ENCODE measurements at regions not wholly inside any gene's neighbourhood (a gene's known extent, or its start where the extent isn't known, plus 50 kb on each side); places are given as distances from the start of the nearest gene placed in this dataset.

DNA sequence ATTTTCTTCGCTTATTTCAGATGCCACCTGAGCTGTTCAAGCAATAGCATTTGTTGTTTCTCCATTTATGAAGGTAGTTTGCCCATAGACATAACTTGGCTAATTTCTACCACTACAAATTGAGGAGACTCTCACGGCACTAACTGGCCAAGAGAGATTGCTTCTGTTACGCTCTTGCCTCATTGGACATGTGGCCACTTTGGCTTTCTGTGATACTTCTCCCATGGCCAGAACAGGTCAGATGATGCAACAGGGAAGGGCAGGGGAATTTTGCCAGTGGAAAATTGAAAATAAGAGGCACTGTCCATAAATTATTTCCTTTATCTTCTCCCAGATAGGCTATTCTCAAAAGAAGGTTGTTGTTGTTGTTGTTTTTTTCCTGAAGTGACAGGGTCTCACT is 1633.3 kb upstream of the LRRTM3 start:
- DNase-seq (ENCODE audit: low spot score): no peak
- no peaks in the 10 kb centered on the region for H3K27me3 Mint-ChIP-seq
- ATAC-seq: no peak
- no peak overlapping the region for H3K27ac Mint-ChIP-seq
- no peaks in the 10 kb centered on the region for H3K36me3 Mint-ChIP-seq
- no peak overlapping the region for H3K4me3 Mint-ChIP-seq
- no peaks in the 10 kb centered on the region for H3K4me1 Mint-ChIP-seq (ENCODE audit: low read depth in 2 of 2)
- peaks cover 16% of the 10 kb centered on the region for H3K9me3 Mint-ChIP-seq

DNA sequence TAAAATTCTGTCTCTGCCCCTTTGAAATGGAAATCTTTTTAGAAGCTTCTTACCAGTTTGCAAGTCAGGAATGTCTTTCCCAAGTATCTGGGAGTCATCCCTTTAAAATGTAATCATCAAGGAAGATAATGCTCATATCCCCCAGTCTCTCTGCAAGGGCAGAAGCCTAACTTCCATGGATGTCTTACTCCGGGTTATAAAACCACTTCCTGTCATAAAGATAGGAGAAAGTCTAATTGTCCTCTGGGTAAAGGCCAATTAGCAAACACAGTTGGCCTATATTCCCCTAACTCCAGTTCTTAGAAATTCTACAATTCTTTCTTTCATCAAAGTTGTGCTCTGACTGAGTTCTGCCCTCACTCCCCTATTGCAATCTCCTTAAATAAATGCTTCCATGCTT is 1631.5 kb upstream of the LRRTM3 start:
- Mint-ChIP-seq H3K4me1 (ENCODE audit: low read depth in 2 of 2) (no peaks in the 10 kb centered on the region), H3K4me3 (no peak overlapping the region), H3K27ac (no peak overlapping the region), H3K27me3 (no peaks in the 10 kb centered on the region), H3K9me3 (peaks cover 16% of the 10 kb centered on the region), H3K36me3 (no peaks in the 10 kb centered on the region)
- DNase-seq (ENCODE audit: low spot score): no peak
- no peak for ATAC-seq

GRCh38 chr10:65301181-65301580 is 1624.7 kb upstream of the LRRTM3 start:
- Mint-ChIP-seq H3K4me3 (no peak overlapping the region), H3K9me3 (peaks cover 7% of the 10 kb centered on the region), H3K27me3 (no peaks in the 10 kb centered on the region), H3K27ac (no peak overlapping the region), H3K36me3 (peaks cover 4% of the 10 kb centered on the region), H3K4me1 (ENCODE audit: low read depth in 2 of 2) (no peaks in the 10 kb centered on the region)
- ATAC-seq (no peak), DNase-seq (ENCODE audit: low spot score) (no peak)

GRCh38 chr10:65306201-65306600 is 1619.6 kb upstream of the LRRTM3 start:
- Mint-ChIP-seq H3K4me1 (ENCODE audit: low read depth in 2 of 2) (no peaks in the 10 kb centered on the region), H3K36me3 (peaks cover 4% of the 10 kb centered on the region), H3K4me3 (no peak overlapping the region), H3K27me3 (no peaks in the 10 kb centered on the region), H3K27ac (no peak overlapping the region), H3K9me3 (peaks cover 9% of the 10 kb centered on the region)
- no peak for ATAC-seq
- DNase-seq (ENCODE audit: low spot score): no peak

DNA sequence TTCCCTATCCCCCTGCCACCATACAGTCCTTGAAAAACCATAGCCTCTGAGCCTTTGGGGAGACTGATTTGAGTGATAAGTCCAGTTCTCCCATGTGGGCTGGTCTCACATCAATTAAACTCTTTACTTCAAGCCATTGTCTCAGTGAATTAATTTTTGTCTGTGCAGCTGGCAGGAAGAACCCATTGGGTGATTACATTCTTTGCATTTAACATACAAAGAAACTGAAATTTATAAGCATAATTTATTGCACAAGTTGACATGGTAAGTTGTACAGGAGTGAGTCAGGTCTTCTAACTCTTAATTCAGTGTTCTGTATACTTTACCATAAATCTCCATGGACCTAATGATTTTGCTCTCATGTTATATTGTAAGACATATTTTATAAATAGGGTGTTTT is 1613.0 kb upstream of the LRRTM3 start:
- no peak for DNase-seq (ENCODE audit: low spot score)
- H3K27me3 Mint-ChIP-seq: no peaks in the 10 kb centered on the region
- H3K27ac Mint-ChIP-seq: no peak overlapping the region
- no peak for ATAC-seq
- H3K36me3 Mint-ChIP-seq: peaks cover 5% of the 10 kb centered on the region
- H3K4me3 Mint-ChIP-seq: no peak overlapping the region
- no peaks in the 10 kb centered on the region for H3K4me1 Mint-ChIP-seq (ENCODE audit: low read depth in 2 of 2)
- H3K9me3 Mint-ChIP-seq: peaks cover 16% of the 10 kb centered on the region

DNA sequence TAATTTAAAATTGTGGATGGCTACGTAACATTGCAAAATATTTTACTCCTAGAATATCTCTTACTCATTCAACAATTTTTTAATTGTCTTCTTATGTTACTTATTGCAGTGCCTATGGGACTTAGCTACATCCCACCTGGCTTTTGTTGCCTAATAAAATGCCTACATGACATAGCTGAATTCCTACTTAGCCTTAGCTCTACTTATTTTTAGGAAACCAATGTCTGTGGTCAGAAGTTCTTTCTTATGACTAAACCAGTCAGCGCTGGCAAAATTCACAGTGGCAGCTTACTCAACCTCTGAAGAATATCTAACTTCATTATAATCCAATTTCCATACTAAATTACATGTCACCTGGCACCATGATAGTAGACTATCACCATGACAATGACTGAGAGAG is 1612.4 kb upstream of the LRRTM3 start:
- DNase-seq (ENCODE audit: low spot score) (no peak), ATAC-seq (no peak)
- no peaks in the 10 kb centered on the region for H3K27me3 Mint-ChIP-seq
- H3K9me3 Mint-ChIP-seq: peaks cover 16% of the 10 kb centered on the region
- H3K36me3 Mint-ChIP-seq: peaks cover 5% of the 10 kb centered on the region
- H3K4me3 Mint-ChIP-seq: no peak overlapping the region
- no peaks in the 10 kb centered on the region for H3K4me1 Mint-ChIP-seq (ENCODE audit: low read depth in 2 of 2)
- no peak overlapping the region for H3K27ac Mint-ChIP-seq

GRCh38 chr10:65314253-65314652 is 1611.6 kb upstream of the LRRTM3 start:
- H3K27me3 Mint-ChIP-seq: no peaks in the 10 kb centered on the region
- DNase-seq (ENCODE audit: low spot score): no peak
- peaks cover 5% of the 10 kb centered on the region for H3K36me3 Mint-ChIP-seq
- no peak for ATAC-seq
- H3K27ac Mint-ChIP-seq: no peak overlapping the region
- no peaks in the 10 kb centered on the region for H3K4me1 Mint-ChIP-seq (ENCODE audit: low read depth in 2 of 2)
- peaks cover 10% of the 10 kb centered on the region for H3K9me3 Mint-ChIP-seq
- H3K4me3 Mint-ChIP-seq: no peak overlapping the region

- no peak for DNase-seq (ENCODE audit: low spot score)
- Mint-ChIP-seq H3K27ac (no peak overlapping the region), H3K36me3 (peaks cover 5% of the 10 kb centered on the region), H3K9me3 (peaks cover 19% of the 10 kb centered on the region), H3K4me1 (ENCODE audit: low read depth in 2 of 2) (no peaks in the 10 kb centered on the region), H3K4me3 (no peak overlapping the region), H3K27me3 (no peaks in the 10 kb centered on the region)
- ATAC-seq: no peak
Observed at GRCh38 chr10:65319493-65319892, 1606.3 kb upstream of the LRRTM3 start.

DNA sequence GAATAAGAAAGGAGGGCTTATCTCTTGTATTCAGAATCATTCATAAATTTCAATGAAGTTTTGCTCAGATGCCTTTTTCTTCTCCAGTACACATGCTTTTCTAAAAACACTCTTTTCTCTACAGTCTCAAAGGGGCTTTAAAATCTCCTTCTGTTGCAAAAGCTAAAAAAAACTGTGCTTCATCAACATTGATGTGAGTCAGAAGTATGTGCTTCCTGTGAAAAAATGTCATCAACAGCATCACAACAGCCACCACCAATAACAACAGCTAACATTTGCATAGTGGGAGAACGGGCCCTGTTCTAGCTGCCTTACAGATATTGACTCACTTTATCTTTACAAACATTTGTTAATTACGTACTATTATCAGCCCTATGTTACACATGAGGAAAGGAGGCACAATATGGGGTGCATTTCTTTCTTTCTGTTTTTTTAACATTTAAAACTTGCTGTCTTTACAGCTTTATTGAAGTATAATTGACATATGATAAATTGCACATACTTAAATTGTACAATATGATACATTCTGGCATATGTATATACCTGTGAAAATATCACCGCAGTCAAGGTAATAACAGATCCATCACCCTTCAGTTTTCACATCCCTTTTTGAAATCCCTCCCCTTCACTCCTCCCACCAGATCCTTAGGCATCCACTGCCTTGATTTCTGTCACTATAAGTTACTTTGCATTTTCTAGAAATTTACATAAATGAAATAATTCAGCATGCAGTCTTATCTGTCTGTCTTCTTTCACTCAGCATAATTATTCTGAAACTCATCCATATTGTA is 1605.4 kb upstream of the LRRTM3 start:
- no peak overlapping the region for H3K27ac Mint-ChIP-seq
- H3K9me3 Mint-ChIP-seq: peaks cover 15% of the 10 kb centered on the region
- DNase-seq (ENCODE audit: low spot score): no peak
- ATAC-seq: no peak
- peaks cover 5% of the 10 kb centered on the region for H3K36me3 Mint-ChIP-seq
- H3K4me3 Mint-ChIP-seq: no peak overlapping the region
- no peaks in the 10 kb centered on the region for H3K4me1 Mint-ChIP-seq (ENCODE audit: low read depth in 2 of 2)
- H3K27me3 Mint-ChIP-seq: no peaks in the 10 kb centered on the region

- Mint-ChIP-seq H3K4me1 (ENCODE audit: low read depth in 2 of 2) (no peaks in the 10 kb centered on the region), H3K27me3 (no peaks in the 10 kb centered on the region), H3K4me3 (no peak overlapping the region), H3K27ac (no peak overlapping the region), H3K36me3 (peaks cover 9% of the 10 kb centered on the region), H3K9me3 (peaks cover 24% of the 10 kb centered on the region)
- no peak for DNase-seq (ENCODE audit: low spot score)
- no peak for ATAC-seq
Observed at GRCh38 chr10:65323802-65324201, 1602.0 kb upstream of the LRRTM3 start.

DNA sequence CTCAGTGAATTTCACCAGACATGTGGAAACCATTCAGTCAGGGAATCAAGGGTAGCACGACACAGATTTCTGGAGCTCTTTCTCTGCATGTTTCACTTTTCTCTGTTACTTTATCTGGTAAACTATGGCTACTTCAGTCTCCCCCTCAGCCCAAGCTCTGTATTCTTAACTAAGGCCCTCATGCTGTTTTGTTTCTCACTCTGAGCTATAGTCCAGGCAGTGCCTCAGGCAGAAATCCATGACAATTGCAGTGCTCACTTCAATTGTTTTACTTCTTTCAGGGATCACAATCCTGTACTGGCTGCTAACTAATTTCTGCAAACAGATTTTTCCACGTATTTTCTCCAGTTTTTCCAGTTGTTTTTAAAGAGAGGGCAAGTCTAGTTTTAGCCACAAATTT is 1599.9 kb upstream of the LRRTM3 start:
- Mint-ChIP-seq H3K27ac (no peak overlapping the region), H3K9me3 (peaks cover 23% of the 10 kb centered on the region), H3K36me3 (peaks cover 4% of the 10 kb centered on the region), H3K27me3 (no peaks in the 10 kb centered on the region), H3K4me1 (ENCODE audit: low read depth in 2 of 2) (no peaks in the 10 kb centered on the region), H3K4me3 (no peak overlapping the region)
- ATAC-seq: no peak
- DNase-seq (ENCODE audit: low spot score): no peak

GRCh38 chr10:65328486-65328885 is 1597.3 kb upstream of the LRRTM3 start:
- Mint-ChIP-seq H3K27me3 (no peaks in the 10 kb centered on the region), H3K4me3 (no peak overlapping the region), H3K36me3 (peaks cover 4% of the 10 kb centered on the region), H3K9me3 (peaks cover 20% of the 10 kb centered on the region), H3K4me1 (ENCODE audit: low read depth in 2 of 2) (no peaks in the 10 kb centered on the region), H3K27ac (no peak overlapping the region)
- DNase-seq (ENCODE audit: low spot score) (no peak), ATAC-seq (no peak)

DNA sequence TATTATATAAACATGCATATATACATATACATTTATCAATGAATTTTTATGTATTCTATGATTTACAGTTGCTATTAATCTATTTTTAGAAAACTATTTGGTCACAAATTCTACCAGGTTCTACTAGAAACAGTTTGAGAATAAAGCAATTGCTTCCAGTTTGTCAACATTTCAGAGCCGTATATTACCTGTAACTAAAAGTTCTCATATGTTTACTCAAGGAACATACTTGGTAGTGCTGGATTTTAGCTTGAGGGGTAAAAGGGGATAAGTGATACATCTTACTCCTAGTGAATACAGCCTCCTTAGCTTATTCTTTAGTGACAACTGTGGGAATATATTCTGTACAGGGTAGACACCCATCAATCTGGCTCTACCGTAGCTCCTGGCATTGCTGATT is 1590.5 kb upstream of the LRRTM3 start:
- H3K9me3 Mint-ChIP-seq: peaks cover 10% of the 10 kb centered on the region
- H3K4me3 Mint-ChIP-seq: no peak overlapping the region
- H3K36me3 Mint-ChIP-seq: no peaks in the 10 kb centered on the region
- no peak for DNase-seq (ENCODE audit: low spot score)
- ATAC-seq: no peak
- no peaks in the 10 kb centered on the region for H3K27me3 Mint-ChIP-seq
- H3K27ac Mint-ChIP-seq: no peak overlapping the region
- no peaks in the 10 kb centered on the region for H3K4me1 Mint-ChIP-seq (ENCODE audit: low read depth in 2 of 2)

- ATAC-seq (no peak), DNase-seq (ENCODE audit: low spot score) (no peak)
- H3K4me1 Mint-ChIP-seq (ENCODE audit: low read depth in 2 of 2): no peaks in the 10 kb centered on the region
- peaks cover 14% of the 10 kb centered on the region for H3K9me3 Mint-ChIP-seq
- no peak overlapping the region for H3K27ac Mint-ChIP-seq
- no peaks in the 10 kb centered on the region for H3K36me3 Mint-ChIP-seq
- no peaks in the 10 kb centered on the region for H3K27me3 Mint-ChIP-seq
- H3K4me3 Mint-ChIP-seq: no peak overlapping the region
Observed at GRCh38 chr10:65340340-65340739, 1585.5 kb upstream of the LRRTM3 start.

GRCh38 chr10:65341323-65341925 is 1584.4 kb upstream of the LRRTM3 start:
- Mint-ChIP-seq H3K9me3 (peaks cover 14% of the 10 kb centered on the region), H3K4me1 (ENCODE audit: low read depth in 2 of 2) (no peaks in the 10 kb centered on the region), H3K4me3 (no peak overlapping the region), H3K27ac (no peak overlapping the region), H3K36me3 (no peaks in the 10 kb centered on the region), H3K27me3 (no peaks in the 10 kb centered on the region)
- ATAC-seq (no peak), DNase-seq (ENCODE audit: low spot score) (no peak)

Measured in natural killer cell treated with Interleukin-12 subunit alpha and Interleukin-12 subunit beta and Interleukin-15 and Interleukin-18, amount 100 ng/mL, for 72 hours (primary cell).